ENCODE measurements at regions not wholly inside any gene's neighbourhood (a gene's known extent, or its start where the extent isn't known, plus 50 kb on each side); places are given as distances from the start of the nearest gene placed in this dataset.
"Not testable (repeated sequence)": the region's sequence is repeated elsewhere in the genome, so short reads cannot be mapped to it uniquely, and the experiment has no call there.

DNA sequence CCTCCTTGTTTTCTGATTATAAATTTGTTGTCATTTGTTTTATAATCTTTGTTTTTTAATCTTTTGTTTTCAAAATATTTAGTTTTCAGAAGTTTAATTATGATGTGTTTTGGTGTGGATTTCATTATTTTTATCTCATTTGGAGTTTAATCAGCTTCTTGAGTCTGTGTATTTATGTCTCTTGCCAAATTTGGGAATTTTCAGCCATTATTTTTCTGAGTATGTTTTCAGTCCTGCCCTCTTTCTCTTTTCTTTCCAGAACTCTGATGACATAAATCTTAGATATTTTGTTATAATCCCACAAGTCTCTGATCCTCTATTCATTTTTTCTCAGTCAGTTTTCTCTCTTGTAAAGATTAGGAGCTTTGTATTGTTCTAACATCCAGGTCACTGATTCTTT lies 89.8 kb downstream of the RHOU start:
- no peak for DNase-seq

DNA sequence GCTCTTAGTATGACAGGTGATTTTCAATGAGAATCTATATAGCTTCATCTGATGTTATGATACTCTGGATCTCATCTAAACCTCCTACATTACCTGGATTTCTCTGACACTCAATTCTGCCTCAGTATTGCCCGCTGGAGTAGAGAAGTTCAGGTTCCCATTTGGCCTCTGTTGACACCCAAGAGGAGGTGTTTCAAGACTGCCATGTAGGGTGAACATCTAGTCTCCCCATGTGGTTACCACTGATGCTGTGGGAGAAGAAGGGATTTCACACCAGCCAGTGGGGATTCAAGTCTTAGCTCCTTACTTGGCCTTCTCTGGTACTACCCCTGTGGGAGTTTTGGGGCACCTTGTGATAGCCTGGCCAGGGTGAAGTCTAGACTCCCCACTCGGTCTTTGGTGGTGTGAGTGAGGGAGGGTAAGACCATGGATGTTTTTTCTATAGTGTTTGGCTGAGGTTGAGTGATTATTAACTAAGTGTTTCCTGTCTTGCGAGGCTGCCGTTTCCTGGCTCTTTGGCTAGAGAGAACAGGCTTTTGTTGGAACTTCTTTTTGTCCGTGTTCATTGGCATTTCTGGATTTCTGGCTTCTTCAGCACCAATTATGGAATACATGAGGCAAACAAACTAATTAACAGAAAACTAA lies 90.7 kb downstream of the RHOU start:
- DNase-seq: no peak

DNA sequence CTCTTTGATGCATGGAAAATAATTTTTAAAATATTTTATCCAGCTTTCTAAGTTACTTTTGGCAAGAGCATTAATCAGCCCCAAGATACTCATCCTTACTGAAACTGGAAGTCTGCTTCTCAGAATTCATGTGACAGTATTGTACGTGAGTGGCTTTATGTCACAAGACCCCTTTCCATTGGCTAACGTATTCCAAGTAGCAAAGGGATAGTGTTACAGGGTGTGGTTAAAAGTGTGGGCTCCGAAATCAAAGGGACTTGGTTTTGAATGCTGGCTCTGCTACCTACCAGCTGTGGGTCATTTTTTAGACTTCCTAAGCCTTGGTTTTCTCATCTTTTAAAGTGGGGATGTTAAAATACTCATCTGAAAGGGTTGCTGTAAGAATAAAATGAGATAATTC lies 91.7 kb downstream of the RHOU start:
- DNase-seq: no peak

DNA sequence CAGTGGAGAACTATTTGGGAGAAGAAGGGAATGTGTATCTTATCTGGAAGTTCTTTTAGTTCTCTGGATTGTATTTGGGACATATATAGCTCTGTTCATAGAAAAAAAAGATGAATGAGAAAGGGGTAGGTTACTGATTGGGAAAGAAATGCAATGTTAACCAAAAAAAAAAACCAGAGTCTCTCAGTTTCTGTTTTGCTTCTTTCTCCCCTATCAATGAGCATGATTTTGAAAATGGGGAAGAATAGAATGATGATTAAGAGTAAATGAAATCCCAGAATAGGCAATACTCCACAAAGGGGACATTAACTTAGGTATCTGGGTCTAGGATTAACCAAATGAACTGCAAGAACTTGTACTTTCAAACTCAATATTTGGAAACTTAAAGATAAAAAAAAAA lies 92.9 kb downstream of the RHOU start:
- DNase-seq: no peak

DNA sequence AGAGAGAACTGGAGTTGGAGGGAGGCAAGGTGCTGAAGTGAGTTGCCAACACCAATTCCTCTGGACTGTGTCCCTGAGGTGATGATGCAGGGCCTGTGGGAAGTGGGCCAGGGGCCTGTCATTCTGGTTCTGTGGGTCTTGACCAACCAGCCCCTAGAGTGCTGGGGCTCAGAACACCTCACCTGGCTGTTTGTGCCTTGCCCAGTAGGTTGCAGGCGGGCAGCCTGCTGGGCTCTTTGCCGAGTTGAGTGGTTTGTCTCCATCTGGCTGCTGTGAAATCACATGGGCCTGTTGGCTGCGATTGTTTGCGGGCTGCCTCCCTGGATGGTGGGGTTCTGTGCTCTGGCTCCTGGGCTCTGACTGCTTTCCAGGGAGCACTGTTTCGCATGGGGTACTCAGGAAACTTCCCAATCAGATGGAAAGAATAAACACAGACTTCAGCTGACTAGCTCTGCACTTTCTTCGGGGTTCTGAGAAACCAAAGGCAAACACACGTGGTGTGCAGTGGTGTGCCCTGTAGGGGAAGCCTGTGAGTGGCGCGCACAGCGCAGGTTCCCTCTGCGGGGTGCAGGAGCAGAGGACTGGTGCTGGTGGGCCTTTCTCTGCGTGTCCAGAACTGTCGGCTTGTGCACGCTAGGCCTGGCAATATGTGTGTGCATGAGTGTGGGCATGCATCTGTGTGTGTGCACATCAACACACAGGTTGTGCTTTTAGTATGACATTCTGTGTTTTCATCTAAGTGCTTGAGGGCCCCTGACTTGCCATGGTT lies 95.1 kb downstream of the RHOU start:
- DNase-seq: no peak

DNA sequence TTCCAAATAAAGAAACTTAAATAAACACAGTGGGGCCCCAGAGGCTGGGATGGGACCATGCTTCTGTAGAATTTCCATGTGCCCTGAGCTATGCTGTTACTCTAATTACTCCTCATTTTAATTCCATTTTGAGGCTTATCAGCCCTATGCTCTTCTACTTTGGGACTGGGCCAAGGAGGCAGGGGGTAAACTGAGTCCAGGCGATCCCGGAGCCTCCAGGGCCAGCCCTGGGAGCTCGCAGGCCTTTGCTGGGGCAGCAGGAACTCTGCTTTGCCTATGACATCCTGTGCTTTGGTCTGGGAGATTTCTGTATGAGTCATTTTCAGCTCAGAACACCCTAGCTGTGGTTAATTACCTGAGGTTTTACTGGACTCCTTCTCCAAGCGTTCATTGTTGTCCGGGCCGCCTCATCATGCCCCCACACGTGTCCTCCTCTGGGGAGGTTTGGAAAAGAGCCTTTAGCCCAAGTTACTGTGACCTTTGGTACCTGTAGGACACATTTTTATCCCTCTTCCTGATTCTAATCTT lies 95.7 kb downstream of the RHOU start:
- no peak for DNase-seq

DNA sequence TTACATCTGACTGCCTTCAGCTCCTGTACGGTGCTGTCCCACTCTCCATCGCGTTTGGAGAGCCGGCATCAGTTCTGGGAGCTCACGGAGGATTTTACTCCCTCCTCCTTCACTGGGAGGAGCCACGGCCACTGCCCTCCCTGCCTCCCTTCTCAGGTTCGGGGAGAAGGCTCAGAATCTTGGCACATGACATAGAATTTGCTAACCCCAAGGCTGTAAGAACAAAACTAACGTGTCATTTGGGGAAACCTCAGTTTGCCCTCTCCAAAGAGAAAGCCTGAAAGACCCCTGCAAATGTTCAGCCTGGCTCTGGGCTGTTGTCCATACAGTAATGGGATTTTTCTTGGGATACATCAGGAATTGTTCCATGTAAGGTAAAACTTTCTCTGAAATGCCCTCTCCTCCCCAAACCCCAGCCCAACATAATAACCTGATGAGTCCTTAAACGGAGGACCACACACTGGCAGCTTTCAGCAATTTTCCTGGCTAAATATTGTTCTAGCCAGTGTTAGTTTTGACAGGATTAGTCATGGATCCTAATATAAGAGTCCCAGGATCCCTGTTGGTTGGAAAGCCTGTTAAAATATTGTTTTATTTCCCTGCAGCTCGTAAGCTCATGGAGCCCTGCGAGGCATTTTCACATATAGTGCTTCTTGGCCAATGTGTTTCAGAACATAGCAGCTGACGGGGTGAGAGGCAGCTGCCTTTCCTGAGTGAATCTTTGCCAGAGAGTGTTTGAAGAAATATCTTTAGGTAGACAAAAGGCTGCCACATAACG lies 98.8 kb downstream of the RHOU start:
- DNase-seq: no peak

DNA sequence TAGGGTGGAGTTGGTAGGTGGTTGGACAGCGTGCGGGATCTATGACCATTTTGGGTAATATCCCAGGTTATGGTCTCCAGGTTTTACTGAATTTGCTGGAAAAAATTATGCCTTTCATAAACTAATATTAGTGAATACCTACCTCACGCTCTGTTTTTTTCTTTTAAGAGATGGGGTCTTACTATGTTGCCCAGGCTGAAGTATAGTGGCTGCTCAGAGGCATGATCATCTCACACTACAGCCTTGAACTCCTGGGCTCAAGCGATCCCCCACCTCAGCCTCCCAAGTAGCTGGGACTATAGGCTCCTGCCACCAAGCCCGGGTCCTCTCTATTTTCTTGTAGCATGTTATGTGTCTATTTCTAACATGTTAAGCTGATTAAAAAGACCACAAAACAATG lies 100.2 kb downstream of the RHOU start:
- no peak for DNase-seq

DNA sequence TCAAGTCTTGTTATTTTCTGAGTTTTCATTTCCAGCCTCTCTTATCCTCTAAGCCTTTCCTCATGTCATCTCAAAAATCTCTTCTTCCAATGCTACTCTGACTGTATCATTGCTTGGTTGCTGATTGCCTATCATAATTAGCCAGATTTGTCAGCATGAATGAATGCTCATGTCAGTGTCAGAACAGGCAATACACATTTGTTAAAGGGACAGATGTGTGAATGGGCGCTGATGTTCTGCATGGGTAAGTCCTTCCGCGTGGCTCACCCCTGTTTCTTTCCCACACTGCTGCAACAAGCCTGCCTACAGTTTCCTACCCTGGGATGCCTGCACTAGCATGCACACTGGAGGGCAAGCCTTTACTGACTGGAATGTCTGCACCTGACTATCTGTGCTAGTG lies 100.6 kb downstream of the RHOU start:
- DNase-seq: no peak

DNA sequence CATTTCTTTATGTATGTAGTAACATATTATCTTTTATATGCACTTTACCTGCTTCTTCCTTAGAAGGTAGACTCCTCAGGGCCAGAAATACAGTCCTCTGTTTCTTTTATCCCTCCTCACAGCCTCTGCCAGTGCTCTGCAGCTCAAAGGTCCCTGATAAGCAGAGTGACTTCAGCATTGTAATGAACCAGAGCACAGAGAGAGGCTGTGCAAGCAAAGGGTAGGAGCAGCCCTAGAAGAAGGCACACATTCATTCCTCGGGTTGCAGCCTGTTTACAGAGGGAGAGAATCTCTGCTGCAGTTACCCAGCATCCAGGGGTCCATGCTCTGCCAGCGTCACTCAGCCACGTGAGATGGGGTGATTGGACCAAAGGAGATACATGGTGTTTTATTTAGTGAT lies 101.1 kb downstream of the RHOU start:
- DNase-seq: no peak

DNA sequence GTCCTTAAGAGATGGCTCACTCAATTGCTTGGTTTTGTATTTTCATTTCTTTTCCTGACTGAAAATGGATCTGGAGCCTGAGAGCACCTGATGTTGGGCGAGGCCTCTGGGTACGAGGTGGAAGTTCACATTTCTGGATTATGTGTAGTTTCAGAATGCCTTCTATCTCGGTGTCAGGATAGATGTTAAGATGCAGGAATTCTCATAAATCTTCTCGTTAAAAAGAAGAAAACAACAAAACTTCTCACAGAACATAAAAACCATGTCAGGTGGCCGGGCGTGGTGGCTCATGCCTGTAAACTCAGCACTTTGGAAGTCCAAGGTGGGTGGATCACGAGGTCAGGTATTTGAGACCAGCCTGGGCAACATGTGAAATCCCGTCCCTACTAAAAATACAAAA lies 101.8 kb downstream of the RHOU start:
- DNase-seq: no peak

DNA sequence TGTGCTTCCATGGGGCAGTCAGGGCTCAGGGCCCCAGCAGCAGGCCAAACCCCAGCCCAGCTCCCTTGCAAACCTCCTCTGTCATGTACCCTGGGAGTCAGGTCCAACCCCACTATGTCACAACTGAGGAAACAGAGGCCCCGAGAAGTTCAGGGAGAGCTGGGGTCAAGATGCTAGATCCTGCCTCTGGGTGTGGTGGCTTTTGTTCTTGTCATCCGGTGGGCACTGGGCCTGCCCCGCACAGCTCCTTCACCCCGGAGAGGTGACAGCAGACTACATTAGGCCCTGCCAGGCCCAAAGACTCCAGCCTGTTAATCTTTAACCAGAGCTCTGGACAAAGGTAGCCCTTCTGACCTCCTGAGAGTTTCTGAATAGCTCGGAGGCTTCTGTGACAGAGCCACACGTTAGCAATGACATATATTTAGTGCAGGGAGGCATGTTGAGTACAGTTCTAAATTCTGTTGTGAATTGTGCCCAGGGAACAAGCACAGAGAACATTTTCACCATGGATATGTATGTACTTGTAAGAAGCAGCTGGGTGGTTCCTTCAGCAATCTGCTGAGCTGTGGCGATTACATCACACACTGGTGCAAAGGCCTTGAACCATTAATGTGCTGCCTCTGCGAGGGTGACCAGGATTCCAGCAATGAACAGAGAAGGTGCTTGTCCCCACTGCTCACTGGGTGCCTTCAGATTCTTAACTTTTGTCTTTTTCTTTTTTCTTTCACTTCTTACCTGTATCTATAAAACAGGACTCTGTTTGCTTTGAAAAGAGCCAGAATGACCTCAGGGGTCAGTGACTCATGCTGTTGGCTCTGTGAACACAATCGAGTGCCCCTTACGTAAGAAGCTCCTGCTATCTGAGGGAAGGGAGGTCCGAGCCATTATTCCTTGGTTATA lies 102.8 kb downstream of the RHOU start:
- DNase-seq: no peak

DNA sequence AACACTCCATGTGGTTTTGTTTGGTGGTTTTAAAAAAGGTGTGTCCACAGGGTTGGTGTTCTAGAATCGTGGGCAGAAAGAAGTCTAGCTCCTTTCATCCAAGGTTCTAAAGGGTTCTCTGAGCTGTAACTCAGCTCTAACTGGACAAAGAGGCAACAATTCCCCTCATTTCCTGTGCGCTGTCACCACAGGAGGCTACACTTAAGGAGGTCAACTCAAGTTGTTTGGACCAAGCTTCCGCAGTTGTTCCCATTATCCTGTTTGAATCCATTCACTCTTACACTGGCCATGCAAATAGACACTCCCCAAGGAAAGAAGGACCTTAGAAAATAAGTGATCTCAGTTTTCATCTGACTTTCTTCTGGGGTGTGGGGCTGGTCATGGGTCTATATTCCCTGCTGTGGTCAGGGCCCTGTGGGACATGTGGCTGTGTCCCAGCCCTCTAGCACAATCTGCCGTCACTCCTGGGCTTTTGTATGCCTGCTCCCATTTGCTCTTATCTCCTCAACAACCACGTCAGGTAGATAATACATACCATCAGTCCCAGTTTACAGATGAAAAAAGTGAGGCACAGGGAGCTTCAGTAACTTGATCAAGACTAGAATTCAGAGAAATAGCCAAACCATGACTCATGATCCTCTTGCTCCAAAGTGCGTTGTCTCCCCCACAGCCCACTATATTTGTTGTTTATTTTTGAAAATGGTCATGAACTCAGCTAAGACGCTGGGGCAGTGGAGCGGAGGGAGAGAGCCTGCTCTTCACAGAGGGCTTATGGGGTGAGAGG lies 103.6 kb downstream of the RHOU start:
- DNase-seq: no peak

DNA sequence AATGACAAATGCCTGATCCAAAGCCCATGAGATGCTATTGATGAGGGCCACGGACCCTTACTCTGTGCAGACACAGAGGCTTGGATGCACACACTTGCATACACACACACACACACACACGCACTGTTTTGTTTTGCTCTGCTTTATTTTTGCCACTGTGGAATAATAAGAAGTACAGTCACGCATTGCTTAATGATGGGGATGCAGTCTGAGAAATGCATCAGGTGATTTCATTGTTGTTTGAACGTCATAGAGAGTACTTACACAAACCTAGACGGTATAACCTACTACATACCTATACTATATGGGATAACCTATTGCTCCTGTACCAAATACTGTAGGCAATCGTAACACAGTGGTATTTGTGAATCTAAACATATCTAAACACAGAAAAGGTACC lies 104.4 kb downstream of the RHOU start:
- no peak for DNase-seq

DNA sequence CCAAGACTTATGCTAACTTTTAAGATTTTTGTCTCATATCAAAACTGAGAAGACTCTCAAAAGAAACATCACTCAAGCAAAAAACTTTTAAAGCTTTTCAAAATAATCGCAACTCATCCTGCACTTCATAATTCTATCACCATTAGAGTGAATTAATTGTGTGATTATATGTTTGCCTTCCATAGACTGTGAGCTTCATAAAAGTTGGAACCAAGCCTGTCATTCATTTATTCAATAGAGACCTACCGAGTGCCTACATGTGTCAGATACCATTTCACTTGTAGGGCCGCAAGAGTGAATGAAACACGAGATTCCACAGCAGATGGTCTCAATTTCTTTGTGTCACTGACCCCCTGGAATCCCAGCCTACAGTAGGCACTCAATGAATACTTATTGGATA lies 106.4 kb downstream of the RHOU start:
- no peak for DNase-seq

DNA sequence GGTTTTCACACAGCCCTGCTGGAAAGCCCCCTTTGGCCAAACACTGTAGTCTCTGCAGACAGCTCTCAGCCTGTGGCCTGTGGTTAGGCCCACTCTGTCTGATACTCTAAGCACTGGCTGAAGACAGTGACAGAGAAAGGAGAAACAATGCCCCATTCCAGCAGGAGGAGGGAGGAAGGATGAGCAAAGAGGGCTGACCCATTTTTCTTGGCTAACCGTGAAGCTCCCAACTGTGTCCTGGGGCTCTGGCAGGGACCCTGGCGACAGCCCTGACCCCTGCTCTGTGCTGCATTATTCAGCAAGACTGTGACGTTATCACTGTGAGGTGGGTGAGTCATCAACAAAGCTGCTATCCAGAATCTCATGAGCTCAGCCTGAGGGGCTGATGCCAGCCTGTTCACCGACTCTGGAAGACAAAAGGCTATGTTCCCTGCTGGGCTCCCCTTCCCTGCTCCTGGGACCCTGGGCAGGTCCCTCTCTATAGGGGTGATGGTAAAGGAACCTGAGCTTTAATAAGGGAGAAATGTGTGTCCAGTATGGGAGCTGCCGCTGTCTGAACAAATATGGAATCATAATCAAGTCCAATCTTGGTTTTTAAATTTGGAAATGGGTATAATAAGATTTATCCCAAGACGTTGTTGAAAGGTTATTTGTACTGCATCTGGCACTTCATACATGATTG lies 107.0 kb downstream of the RHOU start:
- no peak for DNase-seq

DNA sequence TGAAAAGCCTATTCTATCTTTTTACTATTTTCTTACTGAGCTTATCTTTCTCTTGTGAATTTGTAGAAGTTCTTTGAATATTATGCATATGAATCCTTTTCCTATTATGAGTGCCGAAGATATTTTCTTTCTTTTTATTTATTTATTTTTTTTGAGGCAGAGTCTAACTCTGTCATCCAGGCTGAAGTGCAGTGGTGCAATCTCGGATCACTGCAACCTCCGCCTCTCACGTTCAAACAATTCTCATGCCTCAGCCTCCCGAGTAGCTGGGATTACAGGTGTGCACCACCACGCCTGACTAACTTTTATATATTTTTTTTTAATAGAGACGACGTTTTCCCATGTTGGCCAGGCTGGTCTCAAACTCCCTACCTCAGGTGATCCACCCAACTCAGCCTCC lies 109.8 kb downstream of the RHOU start:
- DNase-seq: no peak

DNA sequence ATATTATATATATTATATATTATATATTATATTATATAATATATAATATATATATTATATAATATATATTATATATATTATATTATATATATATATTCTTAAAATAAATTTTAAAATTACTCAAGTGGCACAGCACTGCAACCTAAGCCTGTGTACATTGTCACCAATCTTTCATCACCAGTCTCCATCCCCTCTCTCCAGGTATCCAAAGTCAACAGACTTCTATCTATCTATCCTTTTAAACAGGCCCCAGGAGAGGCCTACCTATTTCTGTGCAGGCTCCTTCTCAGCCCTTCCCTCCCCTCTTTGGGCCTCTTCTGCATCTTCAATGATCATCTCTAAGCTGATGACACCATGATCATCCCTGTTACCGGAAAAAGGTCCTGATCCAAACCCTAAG lies 111.7 kb downstream of the RHOU start:
- no peak for DNase-seq

DNA sequence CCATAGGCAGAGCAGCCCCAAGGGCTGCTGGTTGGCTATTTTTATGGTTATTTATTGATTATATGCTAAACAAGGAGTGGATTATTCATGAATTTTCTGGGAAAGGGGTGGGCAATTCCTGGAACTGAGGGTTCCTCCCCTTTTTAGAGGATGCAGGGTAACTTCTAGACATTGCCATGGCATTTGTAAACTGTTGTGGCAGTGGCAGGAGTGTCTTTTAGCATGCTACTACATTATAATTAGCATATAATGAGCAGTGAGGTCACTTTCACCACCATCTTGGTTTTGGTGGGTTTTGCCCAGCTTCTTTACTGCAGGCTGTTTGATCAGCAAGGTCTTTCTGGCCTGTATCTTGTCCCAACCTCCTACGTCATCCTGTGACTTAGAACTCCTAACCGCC lies 112.2 kb downstream of the RHOU start:
- not testable (repeated sequence) for DNase-seq

DNA sequence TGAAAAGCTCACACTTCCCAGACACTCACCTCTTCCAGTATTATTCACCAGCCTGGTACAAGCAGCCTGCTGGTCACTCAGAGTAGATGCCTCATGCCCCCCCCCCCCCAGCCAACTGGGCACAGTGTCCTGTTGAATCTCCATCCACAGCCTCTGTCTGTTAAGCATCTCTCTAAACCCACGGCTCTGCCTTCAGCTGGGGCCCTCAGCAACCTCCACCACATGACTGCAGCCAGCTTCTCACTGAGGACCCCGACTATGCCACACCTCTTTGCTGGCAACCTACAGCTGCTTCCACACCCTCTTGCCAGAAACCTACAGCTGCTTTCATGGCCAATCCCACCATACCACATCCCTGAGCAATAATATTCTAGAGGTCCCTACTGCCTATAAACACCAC lies 113.1 kb downstream of the RHOU start:
- no peak for DNase-seq

DNA sequence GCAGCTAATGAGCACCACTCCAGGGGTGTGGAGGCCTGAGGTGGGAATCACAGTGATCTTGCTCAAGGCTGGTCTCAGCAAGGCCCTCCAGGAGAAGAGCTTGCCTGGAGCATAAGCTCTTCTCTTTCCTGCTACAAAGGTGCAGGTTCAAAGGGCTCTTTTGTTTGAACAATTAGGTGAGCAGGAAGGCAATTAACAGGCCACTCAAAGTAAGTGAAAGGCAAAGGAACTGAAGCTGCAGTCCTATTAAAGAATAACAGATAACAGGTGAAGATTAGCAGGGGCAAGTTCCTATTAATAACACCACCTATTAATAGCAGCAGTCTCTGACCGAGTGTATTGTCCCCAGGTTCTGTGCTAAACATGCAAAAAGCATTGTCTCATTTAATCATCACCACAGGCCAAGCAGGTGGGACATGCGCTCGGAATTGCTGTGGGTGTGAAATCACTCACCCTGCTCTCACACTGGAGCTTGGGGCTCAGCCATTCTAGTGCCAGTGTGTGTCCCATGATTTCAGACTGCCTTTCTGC lies 113.8 kb downstream of the RHOU start:
- no peak for DNase-seq
